ENCODE measurements at regions not wholly inside any gene's neighbourhood (a gene's known extent, or its start where the extent isn't known, plus 50 kb on each side); places are given as distances from the start of the nearest gene placed in this dataset.

DNA sequence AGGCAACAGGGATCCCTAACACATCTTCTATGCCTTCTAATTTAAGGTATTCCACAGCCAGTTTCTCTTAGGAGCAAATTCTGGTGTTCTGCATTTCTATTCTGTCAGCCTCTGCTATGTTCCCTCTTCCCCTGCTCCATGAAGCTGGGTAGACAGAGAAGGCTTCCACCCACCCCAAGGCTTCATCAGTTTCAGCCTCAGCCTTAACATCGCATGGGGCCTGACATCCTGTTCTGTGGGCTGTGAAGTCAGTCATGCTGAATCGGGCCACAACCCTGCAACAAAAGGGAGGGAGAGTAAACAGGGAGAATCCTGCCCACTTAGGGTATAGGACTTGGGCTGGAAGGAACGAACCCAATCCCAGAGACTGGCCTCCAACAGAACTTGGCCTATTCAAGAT, 70.6 kb upstream of the PPM1B start:
- H3K27me3 ChIP-seq (ENCODE audit: insufficient read depth, low read length), result no peaks in the 10 kb centered on the region
- H3K36me3 Mint-ChIP-seq (ENCODE audit: insufficient read depth in 1 of 3, low read depth in 3 of 3), result peaks cover 1 to 5% (median 4%) of the 10 kb centered on the region in 3 experiments; a peak in 6 of 7 replicates

More for the DNA sequence above, 70.6 kb upstream of the PPM1B start:
- Histone ChIP-seq H3T11ph (ENCODE audit: low read length) (no peak overlapping the region), H3K56ac (ENCODE audit: insufficient read length, low read depth, low read length) (no peak overlapping the region), H2AK5ac (ENCODE audit: insufficient read length, low read length) (no peak overlapping the region), H3K23me2 (ENCODE audit: insufficient read length, low read depth, low read length, poor library complexity, severe bottlenecking) (no peaks in the 10 kb centered on the region), H4K20me1 (ENCODE audit: control insufficient read depth, insufficient read depth, insufficient read length) (no peaks in the 10 kb centered on the region), H4K8ac (replicated peaks; ENCODE audit: insufficient read length, low read depth, low read length) (no peak overlapping the region), H3K79me2 (ENCODE audit: insufficient read depth, low read length) (no peaks in the 10 kb centered on the region), H3K27ac (ENCODE audit: insufficient read length, low read depth, low read length) (no peak overlapping the region), H2BK12ac (ENCODE audit: insufficient read length, low read depth, low read length) (no peak overlapping the region), H2BK5ac (ENCODE audit: insufficient read length, low read length) (no peak overlapping the region), H3K14ac (ENCODE audit: insufficient read depth, low read length) (no peak overlapping the region), H2AFZ (ENCODE audit: low read length) (no peak overlapping the region), H2BK120ac (ENCODE audit: low read depth, low read length, poor library complexity, severe bottlenecking) (no peak overlapping the region), H2BK20ac (ENCODE audit: low read depth, low read length, poor library complexity, severe bottlenecking) (no peak overlapping the region), H3K4me1 (ENCODE audit: insufficient read depth, low read length) (no peaks in the 10 kb centered on the region; the same call in 1 of the 2 replicates), H3K79me1 (ENCODE audit: insufficient read depth, low read depth, low read length, poor library complexity, severe bottlenecking) (no peaks in the 10 kb centered on the region), H2BK15ac (ENCODE audit: low read depth, low read length) (no peak overlapping the region), H3K23ac (ENCODE audit: insufficient read length, low read depth, low read length) (no peak overlapping the region), H4K5ac (ENCODE audit: insufficient read length, low read depth, low read length) (no peak overlapping the region), H3K4me2 (ENCODE audit: insufficient read depth, insufficient read length, low read length) (no peak overlapping the region), H3K4ac (ENCODE audit: low read depth, low read length) (no peak overlapping the region), H3K9me3 (ENCODE audit: control insufficient read depth, low read depth, low read length) (peaks cover 4% of the 10 kb centered on the region), H4K91ac (ENCODE audit: insufficient read length, low read depth, low read length) (no peak overlapping the region), H3K18ac (ENCODE audit: insufficient read length, low read depth, low read length) (no peak overlapping the region), H3K9ac (ENCODE audit: extremely low read depth, insufficient read length, low read length) (no peak overlapping the region)
- Mint-ChIP-seq H3K9me3 (peaks cover 4 to 6% of the 10 kb centered on the region in 2 experiments), H3K27me3 (ENCODE audit: low read depth) (no peaks in the 10 kb centered on the region), H3K27ac (no peak overlapping the region; a peak in 1 of 7 replicates), H3K4me1 (peaks cover 4 to 7% of the 10 kb centered on the region in 2 experiments; a peak in 3 of 4 replicates), H3K4me3 (no peak overlapping the region)
- TF ChIP-seq, protein P1, sequence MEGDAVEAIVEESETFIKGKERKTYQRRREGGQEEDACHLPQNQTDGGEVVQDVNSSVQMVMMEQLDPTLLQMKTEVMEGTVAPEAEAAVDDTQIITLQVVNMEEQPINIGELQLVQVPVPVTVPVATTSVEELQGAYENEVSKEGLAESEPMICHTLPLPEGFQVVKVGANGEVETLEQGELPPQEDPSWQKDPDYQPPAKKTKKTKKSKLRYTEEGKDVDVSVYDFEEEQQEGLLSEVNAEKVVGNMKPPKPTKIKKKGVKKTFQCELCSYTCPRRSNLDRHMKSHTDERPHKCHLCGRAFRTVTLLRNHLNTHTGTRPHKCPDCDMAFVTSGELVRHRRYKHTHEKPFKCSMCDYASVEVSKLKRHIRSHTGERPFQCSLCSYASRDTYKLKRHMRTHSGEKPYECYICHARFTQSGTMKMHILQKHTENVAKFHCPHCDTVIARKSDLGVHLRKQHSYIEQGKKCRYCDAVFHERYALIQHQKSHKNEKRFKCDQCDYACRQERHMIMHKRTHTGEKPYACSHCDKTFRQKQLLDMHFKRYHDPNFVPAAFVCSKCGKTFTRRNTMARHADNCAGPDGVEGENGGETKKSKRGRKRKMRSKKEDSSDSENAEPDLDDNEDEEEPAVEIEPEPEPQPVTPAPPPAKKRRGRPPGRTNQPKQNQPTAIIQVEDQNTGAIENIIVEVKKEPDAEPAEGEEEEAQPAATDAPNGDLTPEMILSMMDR (conservative IDR thresholded peaks at IDR 0.05), result no peak
- DNase-seq, result no peak
- WGBS (ENCODE audit: extremely low coverage, insufficient read length, low lambda C conversion rate), result no CpG with 5 or more reads among the region's 3 CpGs
